ENCODE measurements at regions not wholly inside any gene's neighbourhood (a gene's known extent, or its start where the extent isn't known, plus 50 kb on each side); places are given as distances from the start of the nearest gene placed in this dataset.

GRCh38 chr4:187139141-187139540 lies 415.5 kb upstream of the FAT1 start:
- no peak for DNase-seq

DNA sequence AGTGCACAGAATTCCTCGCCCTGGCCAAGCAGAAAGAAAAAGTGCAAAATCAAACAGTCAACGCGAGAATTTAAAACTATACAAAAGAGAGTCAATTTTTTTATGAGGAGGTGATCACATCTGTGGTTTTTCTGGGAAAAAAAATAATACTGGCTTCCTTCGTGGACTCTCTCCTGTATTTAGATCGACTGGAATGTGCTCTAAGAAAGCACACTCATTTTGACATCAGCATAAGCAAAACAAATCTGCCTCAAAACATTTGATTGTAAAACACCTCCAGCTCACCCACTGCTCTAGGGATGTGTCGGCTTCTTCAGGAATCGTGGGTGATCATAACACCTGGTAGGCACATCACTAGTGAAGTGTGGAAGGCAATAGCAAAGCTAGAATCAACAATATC lies 417.4 kb upstream of the FAT1 start:
- DNase-seq: no peak

- DNase-seq: no peak
Measured at GRCh38 chr4:187149229-187149945, 425.7 kb upstream of the FAT1 start.

DNA sequence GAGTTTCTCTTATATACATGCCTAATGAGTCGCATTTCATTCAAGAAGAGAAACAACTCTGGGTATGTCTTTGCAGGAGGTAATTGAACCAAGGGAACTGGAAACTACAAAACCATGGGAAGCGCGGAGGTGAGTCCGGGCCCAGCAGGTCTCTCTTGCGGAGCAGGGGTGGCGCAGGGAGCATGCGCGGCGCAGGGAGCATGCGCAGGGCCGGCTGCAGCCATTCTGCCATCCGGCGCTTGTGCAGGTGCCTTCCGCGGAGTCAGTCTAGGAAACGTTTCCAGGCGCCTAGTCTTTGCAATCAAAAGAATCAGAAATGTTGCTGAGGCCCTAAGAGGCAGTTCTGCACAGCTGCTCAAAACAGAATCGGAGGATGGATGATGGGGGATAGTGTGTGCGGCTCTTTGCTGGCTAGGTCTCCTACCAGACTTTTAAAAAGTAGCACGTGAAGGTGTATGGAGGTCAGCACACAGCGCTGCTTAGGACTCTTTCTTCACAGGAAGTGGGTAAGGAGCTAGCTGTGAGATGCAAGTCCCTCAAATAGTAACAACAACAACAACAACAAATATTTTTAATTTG lies 433.8 kb upstream of the FAT1 start:
- DNase-seq: no peak

GRCh38 chr4:187158003-187158402 lies 434.3 kb upstream of the FAT1 start:
- no peak for DNase-seq

DNA sequence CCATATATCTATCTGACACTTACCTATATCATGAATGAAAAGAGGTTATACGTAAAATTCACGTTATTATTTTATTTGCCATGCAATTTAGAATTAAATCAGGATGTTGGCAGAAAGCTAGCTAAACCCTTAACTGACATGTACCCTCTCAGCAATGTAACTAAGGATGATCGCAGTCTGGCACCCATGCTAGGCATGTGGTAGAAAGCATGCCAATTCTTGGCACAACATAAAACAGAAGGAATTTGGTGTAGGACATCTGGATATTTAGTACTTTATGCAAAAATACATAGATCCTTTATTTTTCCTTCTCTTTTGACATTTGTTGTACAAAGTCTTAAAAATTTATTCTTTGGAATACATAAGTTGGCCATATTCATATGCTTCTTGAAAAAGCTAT lies 436.8 kb upstream of the FAT1 start:
- DNase-seq: no peak

DNA sequence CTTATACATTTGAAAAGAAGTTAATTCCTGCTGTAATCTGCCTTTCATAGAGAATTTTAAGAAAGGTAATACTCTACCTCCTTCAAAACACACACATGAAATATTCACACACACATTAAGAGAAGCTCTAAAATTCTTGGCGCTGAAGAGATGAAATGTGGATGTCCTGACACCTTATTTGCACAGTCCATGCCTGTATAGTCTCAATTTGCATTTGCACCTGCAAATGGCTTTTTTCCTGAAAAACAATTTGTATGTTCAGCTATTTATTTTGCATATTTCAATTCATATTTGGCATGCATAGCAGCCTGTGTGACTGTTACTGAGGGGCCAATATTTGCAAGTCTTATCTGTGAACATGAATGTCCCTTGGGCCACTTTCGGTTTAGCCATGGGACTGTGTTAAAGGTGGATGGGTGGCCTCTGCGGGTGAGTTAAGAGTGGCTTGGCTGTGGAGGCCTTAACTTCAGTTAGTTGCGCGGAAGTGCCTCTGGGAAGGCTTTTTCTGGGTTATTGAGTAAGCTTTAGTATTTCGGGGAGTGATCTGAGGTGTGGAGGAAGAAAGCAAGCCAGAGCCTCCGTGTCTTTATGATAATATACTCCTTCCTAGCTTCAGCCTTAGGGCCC lies 443.3 kb upstream of the FAT1 start:
- no peak for DNase-seq

- no peak for DNase-seq
Measured at GRCh38 chr4:187171706-187172339, 448.2 kb upstream of the FAT1 start.

DNA sequence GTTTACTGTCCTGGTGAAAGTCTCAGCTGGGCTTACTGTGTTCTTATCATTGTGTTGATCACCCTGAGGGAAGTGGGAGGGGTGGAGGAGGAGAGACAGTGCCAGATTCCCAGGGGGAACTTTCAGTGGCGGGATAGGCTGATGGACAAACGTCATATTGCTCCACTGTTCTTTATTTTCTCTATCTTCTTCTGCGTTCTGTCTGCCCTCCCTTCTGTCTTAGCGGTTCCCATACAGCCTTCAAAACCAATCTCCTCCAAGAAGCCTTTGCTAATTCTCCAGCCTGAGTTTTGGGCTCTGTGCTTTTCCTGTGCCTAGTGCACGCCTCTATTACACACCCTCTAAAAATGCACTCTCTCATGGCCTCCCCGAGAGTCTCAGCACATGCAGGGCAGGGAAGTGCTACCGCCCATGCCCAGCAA lies 448.7 kb upstream of the FAT1 start:
- DNase-seq: no peak

DNA sequence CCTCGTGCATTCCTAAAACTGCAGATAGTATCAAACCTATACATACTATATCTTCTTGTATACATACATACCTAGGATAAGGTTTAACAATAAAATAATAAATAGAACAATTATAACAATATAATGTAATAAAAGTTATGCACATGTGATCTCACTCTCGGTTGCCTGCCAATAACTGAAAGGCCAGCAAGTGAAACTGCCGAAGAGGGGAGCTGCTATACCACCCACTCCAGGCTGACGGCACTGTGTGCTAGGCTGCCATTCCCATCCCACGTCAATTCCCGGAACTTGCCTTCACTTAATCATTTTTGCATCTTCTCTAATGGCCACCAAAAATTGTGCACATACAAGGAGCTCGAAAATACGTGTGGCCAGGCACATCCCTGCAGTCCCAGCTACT lies 451.1 kb upstream of the FAT1 start:
- DNase-seq: no peak

DNA sequence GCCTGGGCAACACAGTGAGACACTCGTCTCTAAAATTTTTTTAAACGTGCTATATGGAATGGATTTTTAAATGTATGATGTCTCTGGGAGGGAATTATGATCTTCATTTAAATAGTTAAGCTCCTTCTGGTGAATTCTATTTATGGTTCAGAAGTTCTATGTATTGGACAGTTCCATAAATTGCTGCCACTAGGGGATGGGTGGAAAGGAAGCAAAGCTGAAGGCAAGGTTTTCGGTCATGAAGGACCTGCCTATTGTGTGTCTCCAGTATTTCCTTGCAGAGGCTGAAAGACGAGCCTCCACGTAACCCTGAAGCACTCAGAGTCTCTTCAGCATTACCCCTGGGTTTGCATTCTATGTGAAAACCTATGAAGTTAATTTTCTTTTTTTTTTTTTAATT lies 451.5 kb upstream of the FAT1 start:
- no peak for DNase-seq

DNA sequence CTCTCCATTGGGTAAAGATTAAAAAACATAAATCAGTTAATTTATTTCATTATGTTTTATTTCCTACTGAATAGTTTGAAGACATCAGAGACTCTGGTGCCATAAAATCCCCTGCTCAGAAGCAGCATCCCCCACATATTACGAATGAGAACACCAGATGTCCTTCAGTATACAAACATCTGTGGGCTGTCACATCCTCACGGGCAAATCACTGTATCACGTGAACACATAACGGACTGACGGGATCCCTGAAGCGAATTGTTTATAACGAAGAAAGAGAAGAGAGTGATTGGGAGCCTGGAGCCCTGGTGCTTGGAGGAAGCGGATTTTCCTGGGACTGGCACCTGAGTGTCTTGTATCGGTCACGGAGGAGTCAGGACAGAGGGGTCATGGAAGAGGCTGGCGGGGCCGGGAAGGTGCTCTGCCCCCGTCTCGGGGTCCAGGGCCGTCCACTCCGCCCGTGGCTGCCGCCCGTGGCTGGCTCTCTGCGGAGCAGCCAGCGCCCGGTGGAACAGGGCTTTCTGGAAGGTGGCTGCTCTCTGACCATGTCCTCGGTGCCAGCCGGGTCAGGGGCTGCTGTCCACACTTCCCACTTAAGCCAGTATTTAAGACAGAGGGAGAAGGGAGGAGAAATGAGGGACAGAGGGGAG lies 452.7 kb upstream of the FAT1 start:
- no peak for DNase-seq

GRCh38 chr4:187178084-187178483 lies 454.4 kb upstream of the FAT1 start:
- DNase-seq: no peak

DNA sequence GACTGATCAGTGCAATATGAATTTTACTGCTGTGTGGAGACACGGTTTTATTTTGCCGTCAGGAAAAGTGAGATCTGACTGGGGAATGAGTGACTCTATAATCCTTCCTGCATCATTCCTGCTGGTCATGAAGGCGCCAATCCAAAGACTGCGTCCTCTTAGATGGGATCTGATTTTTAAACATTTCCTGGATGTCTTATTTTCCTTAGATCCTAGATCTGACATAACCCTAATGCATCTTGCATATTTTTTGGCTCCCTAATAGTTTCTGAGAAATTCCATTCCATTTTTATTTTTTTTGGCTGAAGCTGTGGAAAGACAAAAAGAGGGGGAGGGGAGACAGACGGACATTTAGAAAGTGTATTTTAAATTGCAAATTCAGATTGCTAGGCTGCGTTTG lies 454.9 kb upstream of the FAT1 start:
- no peak for DNase-seq

GRCh38 chr4:187179086-187180058 lies 455.7 kb upstream of the FAT1 start:
- DNase-seq: no peak

- no peak for DNase-seq
Measured at GRCh38 chr4:187181054-187181453, 457.4 kb upstream of the FAT1 start.

- DNase-seq: no peak
Measured at GRCh38 chr4:187183346-187183745, 459.7 kb upstream of the FAT1 start.

- DNase-seq: no peak
Measured at GRCh38 chr4:187183826-187184225, 460.2 kb upstream of the FAT1 start.

GRCh38 chr4:187184508-187184907 lies 460.9 kb upstream of the FAT1 start:
- peak; percentile 57 for DNase-seq

- no peak for DNase-seq
Measured at GRCh38 chr4:187188118-187188517, 464.5 kb upstream of the FAT1 start.

- DNase-seq: no peak
Measured at GRCh38 chr4:187188741-187189140, 465.1 kb upstream of the FAT1 start.

DNA sequence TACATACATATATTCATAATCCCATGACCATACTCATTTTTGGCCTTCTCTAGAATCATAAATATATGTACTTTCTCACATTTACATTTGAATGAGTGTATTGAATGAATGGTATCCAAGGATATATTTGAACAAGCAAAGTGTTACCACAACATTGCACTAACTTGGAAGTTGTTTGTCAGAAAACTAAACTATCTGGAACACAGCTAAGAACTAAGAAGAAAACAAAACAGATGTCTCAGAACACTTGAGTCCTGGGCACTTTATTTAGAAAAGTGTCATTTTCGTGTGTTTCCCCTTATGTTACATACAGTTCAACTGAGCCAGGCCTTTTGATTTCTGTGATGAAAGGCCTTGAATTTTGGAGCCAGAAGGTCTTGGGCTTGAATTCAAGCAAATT lies 466.7 kb upstream of the FAT1 start:
- DNase-seq: no peak

All from NCI-H1105 (cell line).